Tibial nerve (tissue), 4 donors: ENCODE measurements at regions not wholly inside any gene's neighbourhood (a gene's known extent, or its start where the extent isn't known, plus 50 kb on each side); places are given as distances from the start of the nearest gene placed in this dataset.
"Not testable (repeated sequence)": the region's sequence is repeated elsewhere in the genome, so short reads cannot be mapped to it uniquely, and the experiment has no call there.

Source experiments
- DNase-seq, 2 donors: peaks; one replicate each; pipeline ENCODE4 v3.0.0-alpha.2; 2019; ENCODE audit warnings: low spot score in 2 of 2
- H3K27ac ChIP-seq, 4 donors: fragments of 200-600 bp; sonication (generic) in 3 of 4; one replicate each; pipeline ENCODE4 v1.5.1; 2017 to 2019; ENCODE audit warnings: mild to moderate bottlenecking in 1 of 4
- H3K27me3 ChIP-seq, 2 donors: fragments of 200-600 bp; sonication (generic) in 1 of 2; one replicate each; pipeline versions ENCODE4 v1.5.1 to v1.6.0; 2017 to 2019
- H3K36me3 ChIP-seq, 3 donors: fragments of 200-600 bp; sonication (generic); one replicate each; pipeline ENCODE4 v1.5.1; 2018 to 2019
- H3K4me1 ChIP-seq, 4 donors: fragments of 200-600 bp; sonication (generic) in 3 of 4; one replicate each; pipeline ENCODE4 v1.5.1; 2017 to 2019
- H3K4me3 ChIP-seq, 4 donors: fragments of 200-600 bp; sonication (generic) in 3 of 4; one replicate each; pipeline ENCODE4 v1.5.1; 2017 to 2019; ENCODE audit warnings: mild to moderate bottlenecking in 1 of 4, moderate library complexity in 1 of 4
- H3K9me3 ChIP-seq, 4 donors: fragments of 200-600 bp; sonication (generic) in 3 of 4; one replicate each; pipeline ENCODE4 v1.5.1; 2017 to 2019
- EP300 ChIP-seq, 2 donors: sonication (generic); formaldehyde crosslinking; IDR thresholded peaks; one replicate each; pipeline ENCODE4 v1.6.1; 2017; ENCODE audit warnings: antibody characterized with exemption in 2 of 2, mild to moderate bottlenecking in 1 of 2
- POLR2A ChIP-seq, 2 donors: fragments of 450-650 bp; IDR thresholded peaks; one replicate each; pipeline ENCODE4 v1.6.1; 2017; ENCODE audit warnings: antibody characterized with exemption in 2 of 2, mild to moderate bottlenecking in 2 of 2, moderate library complexity in 2 of 2
- WGBS, 2 donors: methylation state at CpG; one replicate each; pipeline ENCODE4 v1.1.5; 2018; 5-methylcytosine and 5-hydroxymethylcytosine counted together
- TF ChIP-seq, protein P1 (sequence below), 5 experiments: fragments of 200-600 bp in 3 of 5; fragments of 450-650 bp in 2 of 5; sonication (generic) in 3 of 5; IDR thresholded peaks; one replicate each; pipeline ENCODE4 v1.5.1; 2016 to 2019; ENCODE audit warnings: antibody characterized with exemption in 5 of 5, mild to moderate bottlenecking in 3 of 5, moderate library complexity in 2 of 5

- H3K4me3 ChIP-seq: no peak overlapping the region
- TF ChIP-seq, protein P1, sequence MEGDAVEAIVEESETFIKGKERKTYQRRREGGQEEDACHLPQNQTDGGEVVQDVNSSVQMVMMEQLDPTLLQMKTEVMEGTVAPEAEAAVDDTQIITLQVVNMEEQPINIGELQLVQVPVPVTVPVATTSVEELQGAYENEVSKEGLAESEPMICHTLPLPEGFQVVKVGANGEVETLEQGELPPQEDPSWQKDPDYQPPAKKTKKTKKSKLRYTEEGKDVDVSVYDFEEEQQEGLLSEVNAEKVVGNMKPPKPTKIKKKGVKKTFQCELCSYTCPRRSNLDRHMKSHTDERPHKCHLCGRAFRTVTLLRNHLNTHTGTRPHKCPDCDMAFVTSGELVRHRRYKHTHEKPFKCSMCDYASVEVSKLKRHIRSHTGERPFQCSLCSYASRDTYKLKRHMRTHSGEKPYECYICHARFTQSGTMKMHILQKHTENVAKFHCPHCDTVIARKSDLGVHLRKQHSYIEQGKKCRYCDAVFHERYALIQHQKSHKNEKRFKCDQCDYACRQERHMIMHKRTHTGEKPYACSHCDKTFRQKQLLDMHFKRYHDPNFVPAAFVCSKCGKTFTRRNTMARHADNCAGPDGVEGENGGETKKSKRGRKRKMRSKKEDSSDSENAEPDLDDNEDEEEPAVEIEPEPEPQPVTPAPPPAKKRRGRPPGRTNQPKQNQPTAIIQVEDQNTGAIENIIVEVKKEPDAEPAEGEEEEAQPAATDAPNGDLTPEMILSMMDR (IDR thresholded peaks at IDR 0.05): no peak
- TF ChIP-seq EP300 (IDR thresholded peaks at IDR 0.05) (no peak), POLR2A (IDR thresholded peaks at IDR 0.05) (no peak)
- H3K4me1 ChIP-seq: no peaks in the 10 kb centered on the region
- H3K27ac ChIP-seq: no peak overlapping the region
- no peaks in the 10 kb centered on the region for H3K36me3 ChIP-seq
- no peaks in the 10 kb centered on the region for H3K27me3 ChIP-seq
- no peaks in the 10 kb centered on the region for H3K9me3 ChIP-seq
- no peak for DNase-seq
Measured at GRCh38 chr3:169009453-169009852, 654.1 kb downstream of the MECOM start.

- Histone ChIP-seq H3K27me3 (no peaks in the 10 kb centered on the region), H3K36me3 (no peaks in the 10 kb centered on the region), H3K4me1 (no peaks in the 10 kb centered on the region), H3K9me3 (no peaks in the 10 kb centered on the region), H3K27ac (no peak overlapping the region), H3K4me3 (no peak overlapping the region)
- DNase-seq: no peak
- 26 to 28% methylated on average over 2 of the region's 2 CpGs for WGBS, 2 donors
- TF ChIP-seq EP300 (IDR thresholded peaks at IDR 0.05): no peak
- TF ChIP-seq POLR2A (IDR thresholded peaks at IDR 0.05): no peak
- TF ChIP-seq, protein P1 (IDR thresholded peaks at IDR 0.05): no peak
Measured at GRCh38 chr3:169008776-169009358, 654.6 kb downstream of the MECOM start.

GRCh38 chr3:169007145-169007544, 656.4 kb downstream of the MECOM start:
- no peak overlapping the region for H3K27ac ChIP-seq
- WGBS, 2 donors: 84 to 88% methylated on average over 2 of the region's 2 CpGs
- H3K36me3 ChIP-seq: no peaks in the 10 kb centered on the region

DNA sequence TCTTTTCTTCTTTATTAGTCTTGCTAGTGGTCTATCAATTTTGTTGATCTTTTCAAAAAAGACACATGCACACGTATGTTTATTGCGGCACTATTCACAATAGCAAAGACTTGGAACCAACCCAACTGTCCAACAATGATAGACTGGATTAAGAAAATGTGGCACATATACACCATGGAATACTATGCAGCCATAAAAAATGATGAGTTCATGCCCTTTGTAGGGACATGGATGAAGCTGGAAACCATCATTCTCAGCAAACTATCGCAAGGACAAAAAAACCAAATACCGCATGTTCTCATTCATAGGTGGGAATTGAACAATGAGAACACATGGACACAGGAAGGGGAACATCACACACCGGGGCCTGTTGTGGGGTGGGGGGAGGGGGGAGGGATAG, 657.1 kb downstream of the MECOM start:
- not testable (repeated sequence) for H3K27ac ChIP-seq, H3K36me3 ChIP-seq, H3K4me3 ChIP-seq, DNase-seq, H3K9me3 ChIP-seq, H3K4me1 ChIP-seq, H3K27me3 ChIP-seq
- 91 to 95% methylated on average over 2 to 4 of the region's 5 CpGs for WGBS, 2 donors

More at GRCh38 chr3:169007145-169007544, 656.4 kb downstream of the MECOM start:
- no peaks in the 10 kb centered on the region for H3K27me3 ChIP-seq
- H3K4me3 ChIP-seq: no peak overlapping the region
- TF ChIP-seq, protein P1 (IDR thresholded peaks at IDR 0.05): no peak
- TF ChIP-seq POLR2A (IDR thresholded peaks at IDR 0.05) (no peak), EP300 (IDR thresholded peaks at IDR 0.05) (no peak)
- DNase-seq: no peak
- no peaks in the 10 kb centered on the region for H3K9me3 ChIP-seq
- no peaks in the 10 kb centered on the region for H3K4me1 ChIP-seq

DNA sequence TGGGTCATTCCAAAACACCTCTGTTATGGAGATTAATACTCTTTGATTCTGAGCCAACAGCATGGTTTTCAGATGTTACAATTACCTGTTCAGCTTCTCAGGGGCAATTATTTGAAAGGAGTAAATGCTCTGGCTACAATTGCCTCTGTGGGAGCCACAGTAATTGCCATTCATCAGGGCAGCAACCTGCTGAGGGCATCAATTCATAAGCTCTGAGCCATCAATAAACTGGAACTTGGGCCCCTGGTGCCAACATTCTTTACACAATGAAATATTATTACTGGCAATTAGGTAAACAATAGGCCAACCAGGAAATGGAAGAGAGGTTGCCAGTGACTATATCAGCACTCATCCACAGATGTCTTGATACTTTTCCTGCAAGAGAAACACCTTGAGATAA, 660.8 kb downstream of the MECOM start:
- DNase-seq: no peak
- no peaks in the 10 kb centered on the region for H3K9me3 ChIP-seq
- no peak for TF ChIP-seq EP300 (IDR thresholded peaks at IDR 0.05)
- no peak overlapping the region for H3K27ac ChIP-seq
- no peaks in the 10 kb centered on the region for H3K4me1 ChIP-seq
- no peaks in the 10 kb centered on the region for H3K27me3 ChIP-seq
- H3K36me3 ChIP-seq: no peaks in the 10 kb centered on the region
- H3K4me3 ChIP-seq: no peak overlapping the region

DNA sequence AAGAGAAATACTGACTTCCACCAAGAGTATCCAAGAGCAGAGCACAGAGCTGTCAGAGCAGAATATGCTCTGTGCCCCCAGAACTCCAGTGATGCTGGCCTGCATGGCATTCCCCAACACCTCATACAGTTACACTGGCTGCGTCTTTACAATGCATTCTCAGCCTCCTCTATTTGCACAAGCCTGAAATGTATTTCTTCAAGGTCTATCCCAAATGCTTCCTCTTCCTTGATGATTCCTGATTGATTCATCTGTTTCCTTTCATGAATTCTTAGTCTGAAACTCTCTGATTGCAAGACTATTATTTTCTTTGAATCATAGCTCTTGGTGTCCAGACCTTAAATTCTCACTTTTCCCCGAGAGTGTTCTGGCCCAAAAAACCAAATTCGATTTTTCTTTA, 664.7 kb downstream of the MECOM start:
- WGBS, 2 donors: 81 to 90% methylated on average over 3 of the region's 3 CpGs
- TF ChIP-seq EP300 (IDR thresholded peaks at IDR 0.05) (no peak), POLR2A (IDR thresholded peaks at IDR 0.05) (no peak)
- TF ChIP-seq, protein P1 (IDR thresholded peaks at IDR 0.05): no peak

More for the DNA sequence above, 664.7 kb downstream of the MECOM start:
- Histone ChIP-seq H3K27ac (no peak overlapping the region), H3K36me3 (no peaks in the 10 kb centered on the region), H3K4me1 (no peaks in the 10 kb centered on the region), H3K9me3 (no peaks in the 10 kb centered on the region), H3K27me3 (no peaks in the 10 kb centered on the region), H3K4me3 (no peak overlapping the region)
- no peak for DNase-seq
